Naive thymus-derived CD8-positive, alpha-beta T cell (primary cell): ENCODE measurements at regions not wholly inside any gene's neighbourhood (a gene's known extent, or its start where the extent isn't known, plus 50 kb on each side); places are given as distances from the start of the nearest gene placed in this dataset.

Experiments
- ATAC-seq, 2 donors: fragments of 150-1000 bp; cut with Tn5 transposase in 1 of 2; sonication (Bioruptor Pico), chemical (Tn5 transposase) in 1 of 2; 1 replicate in 1 of 2; 2 replicates in 1 of 2; pipeline ENCODE4 v1.10.0; 2021; ENCODE audit warnings: mild to moderate bottlenecking in 2 of 2, moderate library complexity in 2 of 2
- POLR2A ChIA-PET: fragments of 350-600 bp; sonication (Branson Sonifier 250); formaldehyde crosslinking; loops from one replicate; lab custom pipeline; 2021; ENCODE audit warnings: antibody characterized with exemption; lab: Charles Lee
- DNase-seq, 10 donors: peaks; one replicate each; pipeline versions ENCODE4 v3.0.0 to v3.0.0-alpha.2; 2020 to 2022
- H3K27ac Mint-ChIP-seq, 10 donors: one replicate each; pipeline ENCODE4 v1.8.0; 2020 to 2022; ENCODE audit warnings: mild to moderate bottlenecking in 10 of 10, mixed read lengths in 10 of 10, moderate library complexity in 4 of 10, inconsistent platforms in 1 of 10
- H3K27me3 Mint-ChIP-seq, 5 donors: one replicate each; pipeline ENCODE4 v1.8.0; 2021 to 2022; ENCODE audit warnings: mixed read lengths in 5 of 5
- H3K36me3 Mint-ChIP-seq, 3 donors: one replicate each; pipeline ENCODE4 v1.8.0; 2020 to 2022; ENCODE audit warnings: mixed read lengths in 3 of 3, mild to moderate bottlenecking in 2 of 3, inconsistent platforms in 1 of 3
- H3K4me1 Mint-ChIP-seq, 4 donors: one replicate each; pipeline ENCODE4 v1.8.0; 2021 to 2022; ENCODE audit warnings: mixed read lengths in 4 of 4
- H3K4me3 Mint-ChIP-seq, 10 donors: one replicate each; pipeline ENCODE4 v1.8.0; 2020 to 2022; ENCODE audit warnings: mild to moderate bottlenecking in 10 of 10, mixed read lengths in 10 of 10, moderate library complexity in 6 of 10, inconsistent platforms in 1 of 10
- H3K9me3 Mint-ChIP-seq, 9 donors: one replicate each; pipeline ENCODE4 v1.8.0; 2020 to 2022; ENCODE audit warnings: mixed read lengths in 9 of 9, mild to moderate bottlenecking in 3 of 9, inconsistent platforms in 1 of 9, moderate library complexity in 1 of 9

DNA sequence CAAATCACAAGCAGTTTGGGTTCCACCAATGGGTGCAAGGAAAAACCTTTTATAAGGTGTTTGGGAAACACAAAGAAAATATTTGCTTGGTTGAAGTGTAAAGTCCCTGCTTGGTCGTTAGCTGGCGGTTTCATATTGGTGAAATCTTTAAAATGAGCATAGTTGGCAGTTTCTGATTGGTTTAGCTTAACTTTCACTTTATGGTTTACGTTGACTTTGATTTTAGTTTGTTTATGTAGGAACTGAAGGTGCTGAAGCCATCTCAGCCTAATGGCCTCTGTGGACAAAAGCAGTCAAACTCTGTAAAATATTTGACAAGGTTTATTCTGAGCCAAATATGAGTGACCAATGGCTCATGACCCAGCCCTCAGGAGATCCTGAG, 76.6 kb upstream of the PPM1J start:
- Mint-ChIP-seq H3K27me3 (peaks cover 0 to 10% (median 3%) of the 10 kb centered on the region in 5 donors), H3K36me3 (no peaks in the 10 kb centered on the region), H3K27ac (no peak overlapping the region), H3K4me1 (peaks cover 0 to 5% (median 0%) of the 10 kb centered on the region in 4 donors), H3K9me3 (no peaks in the 10 kb centered on the region), H3K4me3 (no peak overlapping the region)
- POLR2A ChIA-PET, result no interaction called here
- no peak for DNase-seq
- no peak for ATAC-seq

DNA sequence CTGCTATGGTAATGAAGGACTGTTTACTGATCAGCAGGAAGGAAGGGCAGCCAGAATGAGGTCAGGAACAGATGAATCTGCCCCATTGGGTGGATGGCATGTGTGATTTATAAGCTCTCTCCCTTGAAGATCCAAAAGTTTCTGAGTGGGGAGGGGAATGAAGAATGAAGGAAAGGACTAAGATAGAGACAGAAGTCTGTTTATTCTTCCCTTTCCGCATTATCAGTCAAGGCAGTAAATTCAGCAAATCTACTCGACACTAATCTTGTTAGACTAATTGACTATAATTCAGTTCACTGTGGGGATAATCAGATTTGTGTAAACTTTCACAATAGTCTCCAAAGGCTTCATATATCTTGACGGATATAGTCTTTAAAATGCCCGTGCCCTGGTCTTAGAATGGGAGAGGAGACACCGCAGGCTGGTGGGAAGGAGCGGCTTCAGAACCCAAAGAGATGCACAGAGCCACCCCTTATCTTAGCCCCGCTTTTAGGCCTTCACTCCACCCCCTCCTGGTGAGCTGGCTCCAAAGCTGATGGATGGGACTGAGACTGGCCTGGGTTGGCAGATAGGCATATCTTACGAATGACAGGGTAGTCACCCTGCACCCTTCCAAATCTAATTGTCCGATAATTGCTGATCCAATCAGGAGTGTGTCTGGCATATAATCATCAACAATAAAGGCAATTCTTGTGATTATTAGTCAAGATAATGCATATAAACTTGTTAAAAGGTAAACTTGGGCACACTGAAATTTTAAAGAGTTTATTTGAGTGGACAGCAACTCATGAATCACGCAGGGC, 76.0 kb upstream of the PPM1J start:
- POLR2A ChIA-PET, result no interaction called here
- ATAC-seq (no peak), DNase-seq (no peak)
- Mint-ChIP-seq H3K4me3 (no peak overlapping the region), H3K36me3 (no peaks in the 10 kb centered on the region), H3K27ac (peak overlapping the region in 1 of 10 donors; percentile 21), H3K4me1 (peaks cover 0 to 5% (median 0%) of the 10 kb centered on the region in 4 donors), H3K27me3 (peaks cover 0 to 10% (median 3%) of the 10 kb centered on the region in 5 donors), H3K9me3 (no peaks in the 10 kb centered on the region)

DNA sequence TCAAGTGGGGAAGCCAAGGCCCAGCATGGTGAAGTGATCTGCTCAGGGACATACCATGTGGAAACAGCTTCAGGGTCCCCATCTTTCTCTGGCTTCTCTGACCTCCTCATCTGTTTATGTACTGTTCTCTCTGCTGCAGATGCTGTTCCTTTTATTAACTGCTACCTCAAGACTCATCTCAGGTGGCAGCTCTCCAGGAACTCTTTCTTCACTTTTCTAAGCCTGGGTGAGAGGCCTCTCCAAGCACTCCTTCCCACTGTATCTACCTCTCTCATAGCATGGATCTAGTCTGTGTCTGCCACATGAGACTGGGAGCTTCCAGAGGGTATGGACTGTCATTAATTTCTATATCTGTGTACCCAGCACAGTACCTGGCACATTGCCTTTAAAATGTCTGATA, 73.4 kb upstream of the PPM1J start:
- ATAC-seq (no peak), DNase-seq (no peak)
- no peaks in the 10 kb centered on the region for H3K36me3 Mint-ChIP-seq
- no peak overlapping the region for H3K27ac Mint-ChIP-seq
- peaks cover 0 to 10% (median 3%) of the 10 kb centered on the region in 5 donors for H3K27me3 Mint-ChIP-seq
- H3K9me3 Mint-ChIP-seq, result peaks cover 0 to 2% (median 0%) of the 10 kb centered on the region in 9 donors
- no peak overlapping the region for H3K4me3 Mint-ChIP-seq
- POLR2A ChIA-PET, result no interaction called here
- H3K4me1 Mint-ChIP-seq, result no peaks in the 10 kb centered on the region

DNA sequence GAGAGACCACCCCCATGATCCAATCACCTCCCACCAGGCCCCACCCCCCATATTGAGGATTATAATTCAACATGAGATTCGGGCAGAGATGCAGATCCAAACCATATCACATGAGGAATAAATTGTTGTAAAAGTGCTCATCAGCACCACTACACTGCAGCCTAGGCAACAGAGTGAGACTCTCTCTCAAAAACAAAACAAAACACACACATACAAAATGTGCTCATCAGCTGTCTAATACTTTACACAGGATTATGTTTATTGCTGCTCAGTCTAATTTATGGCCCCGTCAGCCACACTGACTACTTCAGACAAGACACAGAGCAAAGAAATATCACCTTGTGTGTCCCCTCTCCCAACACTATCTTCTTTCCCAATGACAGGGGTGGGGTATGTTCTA, 72.9 kb upstream of the PPM1J start:
- H3K27me3 Mint-ChIP-seq, result peaks cover 0 to 10% (median 3%) of the 10 kb centered on the region in 5 donors
- DNase-seq, result no peak
- no peaks in the 10 kb centered on the region for H3K4me1 Mint-ChIP-seq
- POLR2A ChIA-PET, result no interaction called here
- no peak overlapping the region for H3K27ac Mint-ChIP-seq
- peaks cover 0 to 7% (median 0%) of the 10 kb centered on the region in 9 donors for H3K9me3 Mint-ChIP-seq
- no peaks in the 10 kb centered on the region for H3K36me3 Mint-ChIP-seq
- ATAC-seq, result no peak
- H3K4me3 Mint-ChIP-seq, result no peak overlapping the region

DNA sequence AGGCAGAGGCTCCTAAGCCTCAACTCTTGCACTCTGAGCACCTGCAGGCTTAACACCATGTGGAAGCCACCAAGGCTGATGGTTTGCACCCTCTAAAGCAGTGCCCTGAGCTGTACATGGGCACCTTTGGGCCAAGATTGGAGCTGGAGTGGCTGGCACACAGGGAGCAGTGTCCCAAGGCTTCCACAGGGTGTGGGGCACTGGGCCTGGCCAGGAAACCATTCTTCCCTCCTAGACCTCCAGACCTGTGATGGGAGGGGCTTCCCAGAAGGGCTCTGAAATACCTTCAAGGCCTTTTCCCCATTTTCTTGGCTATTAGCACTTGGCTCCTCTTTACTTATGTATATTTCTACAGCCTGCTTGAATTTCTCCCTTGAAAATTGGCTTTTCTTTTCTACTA, 67.9 kb upstream of the PPM1J start:
- peaks cover 2 to 6% (median 5%) of the 10 kb centered on the region in 5 donors for H3K27me3 Mint-ChIP-seq
- no peak for ATAC-seq
- H3K4me1 Mint-ChIP-seq, result peaks cover 0 to 1% (median 0%) of the 10 kb centered on the region in 4 donors
- POLR2A ChIA-PET, result no interaction called here
- no peaks in the 10 kb centered on the region for H3K36me3 Mint-ChIP-seq
- H3K4me3 Mint-ChIP-seq, result no peak overlapping the region
- no peak for DNase-seq
- H3K27ac Mint-ChIP-seq, result no peak overlapping the region
- peaks cover 0 to 7% (median 0%) of the 10 kb centered on the region in 9 donors for H3K9me3 Mint-ChIP-seq

DNA sequence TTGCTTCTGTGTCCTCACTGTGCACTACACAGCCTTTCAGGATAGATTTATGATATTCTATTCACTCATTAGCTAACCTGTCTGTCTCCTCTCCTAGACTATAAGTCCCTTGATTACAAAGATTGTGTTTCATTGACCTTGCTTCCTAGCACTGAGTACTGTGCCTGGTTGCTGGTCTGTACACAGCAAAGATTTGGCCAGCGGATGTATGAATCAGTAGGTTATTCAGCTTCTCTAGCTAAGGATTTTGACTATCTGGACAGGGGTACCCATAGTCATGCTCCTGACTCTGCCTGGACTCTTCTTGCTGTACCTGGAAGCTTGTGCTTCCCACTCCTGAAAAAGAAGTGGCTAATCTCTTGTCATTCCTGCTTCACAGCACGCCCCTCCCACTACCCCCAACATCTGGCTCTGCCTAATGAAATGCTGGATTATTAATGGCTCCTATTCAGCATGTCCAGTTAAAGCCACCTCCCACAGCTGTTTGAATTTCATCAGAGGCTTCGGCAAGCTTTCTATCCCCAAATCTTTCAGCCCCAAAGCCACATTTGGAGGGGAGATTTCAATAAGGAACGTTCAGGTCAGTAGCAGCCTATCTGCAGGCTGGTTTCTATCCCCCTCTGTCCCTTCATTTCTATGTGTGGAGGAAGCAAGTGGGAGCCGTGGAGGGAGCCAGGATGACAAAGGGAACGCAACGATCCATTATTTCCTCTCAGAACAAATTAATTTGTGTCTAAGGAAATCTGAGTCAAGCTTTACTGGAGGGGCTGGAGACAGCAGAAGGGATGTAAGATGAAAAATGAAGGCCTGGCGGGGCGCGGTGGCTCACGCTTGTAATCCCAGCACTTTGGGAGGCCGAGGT, 64.8 kb upstream of the PPM1J start:
- peaks cover 0 to 7% (median 0%) of the 10 kb centered on the region in 9 donors for H3K9me3 Mint-ChIP-seq
- POLR2A ChIA-PET, result no interaction called here
- H3K36me3 Mint-ChIP-seq, result no peaks in the 10 kb centered on the region
- no peak for ATAC-seq
- H3K4me1 Mint-ChIP-seq, result peaks cover 0 to 1% (median 0%) of the 10 kb centered on the region in 4 donors
- no peak for DNase-seq
- peaks cover 0 to 9% (median 7%) of the 10 kb centered on the region in 5 donors for H3K27me3 Mint-ChIP-seq
- no peak overlapping the region for H3K27ac Mint-ChIP-seq
- H3K4me3 Mint-ChIP-seq, result no peak overlapping the region

DNA sequence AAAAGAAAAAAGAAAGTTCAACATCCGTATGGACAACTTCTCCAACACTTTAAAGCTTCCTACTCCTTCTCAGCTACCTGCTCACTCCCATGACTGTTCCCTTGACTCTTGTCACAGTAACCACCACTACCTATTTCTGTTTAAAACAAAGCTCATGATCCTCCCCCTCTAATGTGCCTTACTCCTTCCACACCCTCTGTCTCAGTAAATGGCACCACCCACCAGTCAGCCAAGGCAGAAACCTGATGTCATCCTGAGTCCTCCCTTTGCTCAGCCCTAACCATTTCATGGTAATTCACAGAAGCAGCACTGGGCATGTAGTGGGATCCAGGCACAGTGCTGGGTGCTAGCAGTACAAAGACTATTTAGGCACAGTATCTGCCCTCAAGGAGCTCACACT, 63.0 kb upstream of the PPM1J start:
- Mint-ChIP-seq H3K9me3 (peaks cover 0 to 2% (median 0%) of the 10 kb centered on the region in 9 donors), H3K27ac (no peak overlapping the region), H3K4me1 (peaks cover 0 to 1% (median 0%) of the 10 kb centered on the region in 4 donors), H3K27me3 (peaks cover 0 to 10% (median 5%) of the 10 kb centered on the region in 5 donors), H3K36me3 (no peaks in the 10 kb centered on the region), H3K4me3 (no peak overlapping the region)
- POLR2A ChIA-PET, result no interaction called here
- no peak for ATAC-seq
- DNase-seq, result no peak

DNA sequence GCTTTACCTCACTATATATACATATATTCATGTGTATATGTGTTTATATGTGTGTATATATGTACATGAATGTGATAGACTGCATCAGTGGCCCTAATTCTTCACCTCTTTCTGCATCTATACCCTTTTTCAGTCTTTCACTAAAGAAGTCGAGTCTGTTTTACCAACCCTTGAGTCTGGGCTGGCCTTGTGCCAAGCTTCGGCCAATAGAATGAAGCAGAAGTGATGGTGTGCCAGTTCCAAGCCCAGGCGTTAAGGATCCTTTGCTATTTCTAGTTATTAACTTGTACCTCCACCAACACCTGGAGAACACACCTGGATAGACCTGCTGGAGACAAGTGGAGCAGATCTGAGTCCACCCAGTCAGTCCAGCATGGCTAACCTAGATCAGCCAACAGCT, 61.6 kb upstream of the PPM1J start:
- ATAC-seq (no peak), DNase-seq (no peak)
- no peaks in the 10 kb centered on the region for H3K9me3 Mint-ChIP-seq
- no peak overlapping the region for H3K4me3 Mint-ChIP-seq
- H3K4me1 Mint-ChIP-seq, result peaks cover 0 to 1% (median 0%) of the 10 kb centered on the region in 4 donors
- no peaks in the 10 kb centered on the region for H3K36me3 Mint-ChIP-seq
- H3K27ac Mint-ChIP-seq, result no peak overlapping the region
- POLR2A ChIA-PET, result no interaction called here
- peaks cover 0 to 20% (median 8%) of the 10 kb centered on the region in 5 donors for H3K27me3 Mint-ChIP-seq

DNA sequence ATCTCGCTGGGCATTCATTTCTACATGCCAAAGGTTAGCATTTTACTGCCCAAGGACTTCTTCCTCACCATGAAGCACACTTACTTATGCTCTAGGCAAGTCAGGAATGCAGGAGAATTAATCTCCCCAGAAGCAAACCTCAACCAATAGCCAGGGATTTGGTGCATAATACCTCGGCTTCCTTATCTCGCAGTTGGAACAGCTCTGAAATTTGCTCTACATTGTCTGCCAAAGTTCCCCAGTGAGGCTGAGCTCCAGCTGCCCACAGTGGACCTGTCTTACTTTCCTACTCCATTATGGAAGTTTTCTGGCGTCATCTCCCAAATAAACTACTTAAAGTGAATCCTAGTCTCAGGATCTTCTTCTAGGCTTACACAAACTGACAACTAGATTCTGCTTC, 57.6 kb upstream of the PPM1J start:
- ATAC-seq (no peak), DNase-seq (no peak)
- H3K27ac Mint-ChIP-seq, result no peak overlapping the region
- peaks cover 0 to 22% (median 4%) of the 10 kb centered on the region in 5 donors for H3K27me3 Mint-ChIP-seq
- peaks cover 0 to 2% (median 0%) of the 10 kb centered on the region in 4 donors for H3K4me1 Mint-ChIP-seq
- H3K36me3 Mint-ChIP-seq, result no peaks in the 10 kb centered on the region
- H3K4me3 Mint-ChIP-seq, result no peak overlapping the region
- POLR2A ChIA-PET, result no interaction called here
- peaks cover 0 to 1% (median 0%) of the 10 kb centered on the region in 9 donors for H3K9me3 Mint-ChIP-seq

DNA sequence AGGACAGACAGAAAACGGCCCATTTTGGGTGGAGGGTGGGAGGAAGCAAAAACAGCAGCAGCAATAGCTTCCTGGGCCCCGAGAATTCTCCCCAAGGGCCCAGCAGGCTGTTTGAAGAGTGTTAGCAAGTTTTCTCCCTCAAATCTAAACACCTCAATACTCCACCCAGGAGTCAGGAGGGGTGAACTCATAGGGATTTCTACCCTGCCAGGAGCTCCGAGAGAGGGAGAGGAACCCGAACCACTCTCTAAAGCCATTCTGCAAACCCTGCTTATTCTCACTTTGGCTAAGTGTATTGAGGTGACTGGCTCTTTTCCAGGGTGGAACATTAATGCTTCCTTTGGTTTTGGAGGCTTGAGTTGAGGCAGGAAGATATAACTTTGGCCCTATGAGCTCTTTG, 55.6 kb upstream of the PPM1J start:
- no peak for ATAC-seq
- Mint-ChIP-seq H3K27ac (no peak overlapping the region), H3K27me3 (peaks cover 0 to 28% (median 4%) of the 10 kb centered on the region in 5 donors), H3K9me3 (peaks cover 0 to 15% (median 2%) of the 10 kb centered on the region in 9 donors), H3K4me1 (peaks cover 0 to 2% (median 0%) of the 10 kb centered on the region in 4 donors), H3K36me3 (no peaks in the 10 kb centered on the region), H3K4me3 (no peak overlapping the region)
- POLR2A ChIA-PET, result no interaction called here
- no peak for DNase-seq

DNA sequence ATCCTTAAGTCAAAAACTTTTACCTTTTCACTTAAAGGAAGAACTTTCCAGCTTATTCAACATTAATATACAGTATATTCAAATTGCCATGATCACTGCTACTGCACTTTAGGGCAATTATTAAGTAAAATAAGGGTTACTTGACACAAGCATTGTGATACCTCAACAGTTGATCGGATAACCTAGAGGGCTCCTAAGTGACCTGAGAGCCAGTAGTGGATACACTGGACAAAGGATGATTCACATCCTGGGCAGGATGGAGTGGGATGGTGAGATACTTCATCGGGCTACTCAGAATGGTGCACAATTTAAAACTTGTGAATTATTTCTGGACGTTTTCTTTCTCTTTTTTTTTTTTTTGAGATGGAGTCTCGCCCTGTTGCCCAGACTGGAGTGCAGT, 54.5 kb upstream of the PPM1J start:
- no peak overlapping the region for H3K4me3 Mint-ChIP-seq
- ATAC-seq (no peak), DNase-seq (no peak)
- POLR2A ChIA-PET, result no interaction called here
- peaks cover 0 to 15% (median 2%) of the 10 kb centered on the region in 9 donors for H3K9me3 Mint-ChIP-seq
- H3K36me3 Mint-ChIP-seq, result no peaks in the 10 kb centered on the region
- peaks cover 0 to 2% (median 0%) of the 10 kb centered on the region in 4 donors for H3K4me1 Mint-ChIP-seq
- no peak overlapping the region for H3K27ac Mint-ChIP-seq
- H3K27me3 Mint-ChIP-seq, result peaks cover 0 to 32% (median 7%) of the 10 kb centered on the region in 5 donors

DNA sequence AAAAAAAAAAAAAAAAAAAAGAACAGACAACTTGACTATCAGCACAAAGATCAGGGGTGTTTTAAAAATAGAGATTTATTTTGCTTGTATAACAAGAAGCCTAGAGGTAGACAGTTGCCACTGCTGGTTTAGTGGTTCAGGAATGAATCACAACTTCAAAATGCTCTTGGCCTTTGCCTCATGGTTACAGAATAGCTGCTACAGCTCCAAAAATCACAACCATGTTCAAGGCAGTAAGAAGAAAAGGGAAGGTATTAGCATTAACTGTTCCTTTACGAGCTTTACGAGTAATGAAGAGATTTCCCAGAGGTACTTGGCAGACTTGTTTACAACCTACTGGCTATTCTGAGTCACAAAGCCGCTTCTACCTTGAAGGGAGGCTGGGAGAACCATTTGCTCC, 52.5 kb upstream of the PPM1J start:
- DNase-seq, result no peak
- no peak for ATAC-seq
- H3K9me3 Mint-ChIP-seq, result peaks cover 0 to 15% (median 2%) of the 10 kb centered on the region in 9 donors
- POLR2A ChIA-PET, result no interaction called here
- peaks cover 0 to 2% (median 0%) of the 10 kb centered on the region in 4 donors for H3K4me1 Mint-ChIP-seq
- H3K27ac Mint-ChIP-seq, result no peak overlapping the region
- peaks cover 1 to 26% (median 5%) of the 10 kb centered on the region in 5 donors for H3K27me3 Mint-ChIP-seq
- no peak overlapping the region for H3K4me3 Mint-ChIP-seq
- no peaks in the 10 kb centered on the region for H3K36me3 Mint-ChIP-seq
